CD4-positive, alpha-beta T cell (primary cell): ENCODE measurements at regions not wholly inside any gene's neighbourhood (a gene's known extent, or its start where the extent isn't known, plus 50 kb on each side); places are given as distances from the start of the nearest gene placed in this dataset.

Experiments
- ATAC-seq: fragments of 200-7000 bp; cut with Tn5 transposase; one replicate; pipeline ENCODE4 v1.10.0; 2022; ENCODE audit warnings: mild to moderate bottlenecking; ENCODE audit not compliant: poor library complexity
- CTCF ChIA-PET: fragments of 350-600 bp; sonication (Branson Sonifier 250); formaldehyde crosslinking; loops from one replicate; lab custom pipeline; 2021; ENCODE audit warnings: antibody characterized with exemption, inconsistent platforms; lab: Charles Lee
- POLR2A ChIA-PET: fragments of 350-600 bp; sonication (Branson Sonifier 250); formaldehyde crosslinking; loops from one replicate; lab custom pipeline; 2021; ENCODE audit warnings: antibody characterized with exemption, inconsistent platforms; lab: Charles Lee
- DNase-seq, 14 experiments: peaks; one replicate each; pipeline ENCODE4 v3.0.0-alpha.2; 2013 to 2020; ENCODE audit warnings: mixed read lengths in 2 of 14
- H3K27ac ChIP-seq, 2 donors: one replicate each; pipeline versions ENCODE4 v1.5.1 to v1.7.0; 2013; ENCODE audit warnings: low read length in 2 of 2, low read depth in 1 of 2, mild to moderate bottlenecking in 1 of 2
- H3K27me3 ChIP-seq, 2 experiments: 1 replicate in 1 of 2; 2 replicates in 1 of 2; pipeline versions ENCODE4 v1.6.1 to v1.7.0; 2013; ENCODE audit warnings: low read length in 2 of 2, control low read depth in 1 of 2, mild to moderate bottlenecking in 1 of 2, moderate library complexity in 1 of 2; ENCODE audit not compliant: insufficient read depth in 2 of 2, control insufficient read depth in 1 of 2
- H3K36me3 ChIP-seq: one replicate; pipeline ENCODE4 v1.6.1; 2013; ENCODE audit warnings: low read length, control low read depth; ENCODE audit not compliant: insufficient read depth
- H3K4me1 ChIP-seq: one replicate; pipeline ENCODE4 v1.6.1; 2013; ENCODE audit warnings: low read length, control low read depth; ENCODE audit not compliant: insufficient read depth
- H3K4me3 ChIP-seq: one replicate; pipeline ENCODE4 v1.5.1; 2013; ENCODE audit warnings: mild to moderate bottlenecking, low read length, moderate library complexity
- H3K9me3 ChIP-seq, 2 experiments: 1 replicate in 1 of 2; 2 replicates in 1 of 2; pipeline versions ENCODE4 v1.6.1 to v1.7.0; 2013; ENCODE audit warnings: low read length in 2 of 2, mild to moderate bottlenecking in 2 of 2, control low read depth in 1 of 2, moderate library complexity in 1 of 2; ENCODE audit not compliant: control insufficient read depth in 1 of 2, insufficient read depth in 1 of 2
- H3K27ac Mint-ChIP-seq: one replicate; pipeline ENCODE4 v1.8.0; 2020; ENCODE audit warnings: mixed read lengths
- H3K27me3 Mint-ChIP-seq: one replicate; pipeline ENCODE4 v1.8.0; 2021; ENCODE audit warnings: mixed read lengths
- H3K36me3 Mint-ChIP-seq: one replicate; pipeline ENCODE4 v1.8.0; 2021; ENCODE audit warnings: low read depth, mixed read lengths
- H3K4me1 Mint-ChIP-seq: one replicate; pipeline ENCODE4 v1.8.0; 2021; ENCODE audit warnings: low read depth, mixed read lengths
- H3K4me3 Mint-ChIP-seq: one replicate; pipeline ENCODE4 v1.8.0; 2020; ENCODE audit warnings: mild to moderate bottlenecking, mixed read lengths
- H3K9me3 Mint-ChIP-seq: one replicate; pipeline ENCODE4 v1.8.0; 2020; ENCODE audit warnings: mixed read lengths
- intact Hi-C, 2 experiments: fragments of 100-400 bp; cut with DNase I in 1 of 2; cut with micrococcal nuclease in 1 of 2; formaldehyde crosslinking; loops; one replicate each; pipeline versions ENCODE4 v1.15.1 to v1.9.0; 2023 to 2025; cut with DNase I, micrococcal nuclease
- TF ChIP-seq, protein P1 (sequence below): fragments of 200-600 bp; IDR thresholded peaks from one replicate; pipeline ENCODE4 v1.8.0; 2022; ENCODE audit warnings: antibody characterized with exemption, mild to moderate bottlenecking

DNA sequence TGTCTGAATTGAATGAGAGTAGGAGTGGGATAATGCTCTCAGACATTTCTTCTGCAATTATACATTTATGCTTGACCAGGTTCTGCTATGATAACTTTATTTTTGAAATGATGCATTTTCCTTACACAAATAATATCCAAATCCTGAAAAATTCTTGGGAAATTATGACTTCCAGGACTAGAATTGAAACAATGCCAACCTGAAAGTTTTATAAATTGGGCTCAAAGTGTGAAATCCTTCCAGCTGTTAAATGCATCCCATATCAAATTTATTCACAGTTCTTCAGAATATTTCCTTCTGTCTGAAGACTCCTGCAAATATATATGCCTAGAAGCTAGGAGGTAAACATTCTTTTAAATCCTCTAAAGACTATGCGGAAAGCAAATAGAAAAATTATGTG, 155.7 kb upstream of the EYA4 start:
- no peak overlapping the region for H3K27ac ChIP-seq
- Mint-ChIP-seq H3K9me3 (no peaks in the 10 kb centered on the region), H3K27ac (no peak overlapping the region), H3K36me3 (no peaks in the 10 kb centered on the region), H3K4me3 (no peak overlapping the region), H3K27me3 (peaks cover 4% of the 10 kb centered on the region), H3K4me1 (no peaks in the 10 kb centered on the region)
- intact Hi-C loops: no loop called here
- no peaks in the 10 kb centered on the region for H3K27me3 ChIP-seq
- no peaks in the 10 kb centered on the region for H3K9me3 ChIP-seq
- TF ChIP-seq, protein P1, sequence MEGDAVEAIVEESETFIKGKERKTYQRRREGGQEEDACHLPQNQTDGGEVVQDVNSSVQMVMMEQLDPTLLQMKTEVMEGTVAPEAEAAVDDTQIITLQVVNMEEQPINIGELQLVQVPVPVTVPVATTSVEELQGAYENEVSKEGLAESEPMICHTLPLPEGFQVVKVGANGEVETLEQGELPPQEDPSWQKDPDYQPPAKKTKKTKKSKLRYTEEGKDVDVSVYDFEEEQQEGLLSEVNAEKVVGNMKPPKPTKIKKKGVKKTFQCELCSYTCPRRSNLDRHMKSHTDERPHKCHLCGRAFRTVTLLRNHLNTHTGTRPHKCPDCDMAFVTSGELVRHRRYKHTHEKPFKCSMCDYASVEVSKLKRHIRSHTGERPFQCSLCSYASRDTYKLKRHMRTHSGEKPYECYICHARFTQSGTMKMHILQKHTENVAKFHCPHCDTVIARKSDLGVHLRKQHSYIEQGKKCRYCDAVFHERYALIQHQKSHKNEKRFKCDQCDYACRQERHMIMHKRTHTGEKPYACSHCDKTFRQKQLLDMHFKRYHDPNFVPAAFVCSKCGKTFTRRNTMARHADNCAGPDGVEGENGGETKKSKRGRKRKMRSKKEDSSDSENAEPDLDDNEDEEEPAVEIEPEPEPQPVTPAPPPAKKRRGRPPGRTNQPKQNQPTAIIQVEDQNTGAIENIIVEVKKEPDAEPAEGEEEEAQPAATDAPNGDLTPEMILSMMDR: no peak
- DNase-seq (no peak), ATAC-seq (no peak)
- CTCF ChIA-PET: no interaction called here
- H3K4me1 ChIP-seq: no peaks in the 10 kb centered on the region
- H3K4me3 ChIP-seq: no peak overlapping the region
- no peaks in the 10 kb centered on the region for H3K36me3 ChIP-seq
- POLR2A ChIA-PET: no interaction called here

DNA sequence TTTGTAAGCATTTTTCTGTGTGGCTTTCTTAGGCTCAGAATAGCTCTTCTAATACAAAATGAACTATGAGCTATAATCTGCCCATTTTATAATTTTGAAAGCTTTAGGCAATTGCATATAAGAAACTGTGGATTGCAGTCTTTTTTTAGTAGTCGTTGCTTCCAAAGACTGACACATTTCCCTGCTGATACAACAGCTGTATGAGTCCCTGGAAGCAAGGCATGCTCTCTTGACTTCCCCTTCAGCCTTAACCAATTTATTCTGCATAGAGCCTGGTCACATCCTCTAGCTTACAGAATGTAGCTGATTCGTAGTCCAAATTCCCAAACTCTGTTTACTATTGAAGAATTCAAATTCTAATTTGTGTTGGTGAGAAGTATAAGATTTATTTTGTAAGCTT, 155.3 kb upstream of the EYA4 start:
- CTCF ChIA-PET: no interaction called here
- no peaks in the 10 kb centered on the region for H3K4me1 Mint-ChIP-seq
- POLR2A ChIA-PET: no interaction called here

GRCh38 chr6:133088931-133089695, 152.0 kb upstream of the EYA4 start:
- Mint-ChIP-seq H3K27ac (no peak overlapping the region), H3K4me1 (no peaks in the 10 kb centered on the region), H3K4me3 (no peak overlapping the region), H3K27me3 (peaks cover 4% of the 10 kb centered on the region), H3K9me3 (no peaks in the 10 kb centered on the region), H3K36me3 (no peaks in the 10 kb centered on the region)
- Histone ChIP-seq H3K4me3 (no peak overlapping the region), H3K27ac (no peak overlapping the region), H3K27me3 (no peaks in the 10 kb centered on the region), H3K4me1 (no peaks in the 10 kb centered on the region), H3K36me3 (no peaks in the 10 kb centered on the region), H3K9me3 (no peaks in the 10 kb centered on the region)
- DNase-seq: no peak
- intact Hi-C loops: no loop called here
- CTCF ChIA-PET: no interaction called here
- POLR2A ChIA-PET: no interaction called here
- TF ChIP-seq, protein P1: no peak
- ATAC-seq: no peak

More for the DNA sequence above, 155.3 kb upstream of the EYA4 start:
- no peaks in the 10 kb centered on the region for H3K36me3 Mint-ChIP-seq
- Histone ChIP-seq H3K27ac (no peak overlapping the region), H3K36me3 (no peaks in the 10 kb centered on the region), H3K4me1 (no peaks in the 10 kb centered on the region), H3K27me3 (no peaks in the 10 kb centered on the region), H3K9me3 (no peaks in the 10 kb centered on the region), H3K4me3 (no peak overlapping the region)
- ATAC-seq (no peak), DNase-seq (no peak)
- no peak overlapping the region for H3K4me3 Mint-ChIP-seq
- intact Hi-C loops: no loop called here
- TF ChIP-seq, protein P1: no peak
- H3K9me3 Mint-ChIP-seq: no peaks in the 10 kb centered on the region
- no peak overlapping the region for H3K27ac Mint-ChIP-seq
- H3K27me3 Mint-ChIP-seq: peaks cover 4% of the 10 kb centered on the region
